Neural cell (in vitro differentiated cells): ENCODE measurements at regions not wholly inside any gene's neighbourhood (a gene's known extent, or its start where the extent isn't known, plus 50 kb on each side); places are given as distances from the start of the nearest gene placed in this dataset.

Experiments used
- H2AFZ ChIP-seq: fragments of 200-600, 300-800 bp; sonication (generic), shearing (Covaris generic); 2 replicates; pipeline ENCODE4 v1.6.0; 2014; ENCODE audit warnings: low read depth, mild to moderate bottlenecking, antibody characterized with exemption, low read length, moderate library complexity
- H3F3A ChIP-seq: fragments of 200-600 bp; shearing (Covaris generic); 2 replicates; pipeline ENCODE4 v1.6.1; 2016; ENCODE audit warnings: mild to moderate bottlenecking, moderate library complexity, mixed read lengths, antibody characterized with exemption, low read length; ENCODE audit not compliant: insufficient read depth, poor library complexity, severe bottlenecking
- H3K27ac ChIP-seq: fragments of 200-600, 300-800 bp; sonication (generic), shearing (Covaris generic); 2 replicates; pipeline ENCODE4 v1.5.1; 2014; ENCODE audit warnings: mild to moderate bottlenecking, low read length, moderate library complexity
- H3K27me3 ChIP-seq: fragments of 300-800, 200-600 bp; sonication (generic), shearing (Covaris generic); 2 replicates; pipeline ENCODE4 v1.6.0; 2014; ENCODE audit warnings: mild to moderate bottlenecking, low read depth, low read length, moderate library complexity; ENCODE audit not compliant: insufficient read depth
- H3K36me3 ChIP-seq: fragments of 300-800, 200-600 bp; sonication (generic), shearing (Covaris generic); 2 replicates; pipeline ENCODE4 v1.5.1; 2014; ENCODE audit warnings: mild to moderate bottlenecking, antibody characterized with exemption, low read length, moderate library complexity; ENCODE audit not compliant: insufficient read depth
- H3K4me2 ChIP-seq: fragments of 300-800, 200-600 bp; sonication (generic), shearing (Covaris generic); 2 replicates; pipeline ENCODE4 v1.6.0; 2014; ENCODE audit warnings: mild to moderate bottlenecking, low read length
- H3K4me3 ChIP-seq: fragments of 300-800, 200-600 bp; sonication (generic), shearing (Covaris generic); 2 replicates; pipeline ENCODE4 v1.5.1; 2014; ENCODE audit warnings: mild to moderate bottlenecking, low read length, moderate library complexity
- H3K79me2 ChIP-seq: fragments of 200-600 bp; shearing (Covaris generic); replicated peaks from 2 replicates; pipeline ENCODE4 v1.6.0; 2014; ENCODE audit warnings: mild to moderate bottlenecking, low read length, moderate library complexity; ENCODE audit not compliant: insufficient read depth
- H3K9ac ChIP-seq: fragments of 300-800, 200-600 bp; sonication (generic), shearing (Covaris generic); 2 replicates; pipeline ENCODE4 v1.6.1; 2016; ENCODE audit warnings: mild to moderate bottlenecking, low read length, mixed read lengths
- H3K9me2 ChIP-seq: fragments of 200-600 bp; shearing (Covaris generic); 2 replicates; pipeline ENCODE4 v1.6.1; 2016; ENCODE audit warnings: mild to moderate bottlenecking, low read length, mixed read lengths; ENCODE audit not compliant: insufficient read depth
- H3K9me3 ChIP-seq: fragments of 200-600, 300-800 bp; sonication (generic), shearing (Covaris generic); 2 replicates; pipeline ENCODE4 v1.6.1; 2016; ENCODE audit warnings: mild to moderate bottlenecking, mixed run types, low read length, moderate library complexity, mixed read lengths
- H4K20me1 ChIP-seq: fragments of 200-600 bp; shearing (Covaris generic); 2 replicates; pipeline ENCODE4 v1.6.1; 2016; ENCODE audit warnings: mild to moderate bottlenecking, mixed run types; ENCODE audit not compliant: insufficient read depth
- CTCF ChIP-seq: fragments of 450-650 bp; IDR thresholded peaks from 2 replicates; pipeline ENCODE4 v1.5.1; 2014; ENCODE audit warnings: antibody characterized with exemption, mild to moderate bottlenecking, moderate library complexity; ENCODE audit not compliant: poor library complexity, severe bottlenecking
- EP300 ChIP-seq: fragments of 450-650 bp; conservative IDR thresholded peaks from 2 replicates; pipeline ENCODE4 v1.6.1; 2014; ENCODE audit warnings: antibody characterized with exemption, mild to moderate bottlenecking, moderate library complexity; ENCODE audit not compliant: poor library complexity, severe bottlenecking
- EZH2 ChIP-seq: fragments of 200-600, 300-800 bp; shearing (Covaris generic), sonication (generic); IDR thresholded peaks from 2 replicates; pipeline ENCODE4 v1.6.1; 2014; ENCODE audit warnings: antibody characterized with exemption, low read length, borderline replicate concordance, mild to moderate bottlenecking; ENCODE audit not compliant: insufficient read depth, poor library complexity, severe bottlenecking
- MXI1 ChIP-seq: fragments of 450-650 bp; conservative IDR thresholded peaks from 2 replicates; pipeline ENCODE4 v1.6.1; 2014; ENCODE audit warnings: antibody characterized with exemption, mild to moderate bottlenecking; ENCODE audit not compliant: poor library complexity, severe bottlenecking
- POLR2AphosphoS5 ChIP-seq: IDR thresholded peaks from 2 replicates; pipeline ENCODE4 v1.6.1; 2012
- RAD21 ChIP-seq: fragments of 450-650 bp; conservative IDR thresholded peaks from 2 replicates; pipeline ENCODE4 v1.6.1; 2014; ENCODE audit warnings: antibody characterized with exemption, mild to moderate bottlenecking, moderate library complexity
- SMC3 ChIP-seq: fragments of 450-650 bp; conservative IDR thresholded peaks from 2 replicates; pipeline ENCODE4 v1.6.1; 2014; ENCODE audit warnings: antibody characterized with exemption, mild to moderate bottlenecking, moderate library complexity; ENCODE audit not compliant: poor library complexity
- TAF1 ChIP-seq: IDR thresholded peaks from 2 replicates; pipeline ENCODE4 v1.6.1; 2012; ENCODE audit warnings: low read depth
- TF ChIP-seq, protein P1 (sequence below): IDR thresholded peaks from 2 replicates; pipeline ENCODE4 v1.6.1; 2012; ENCODE audit warnings: borderline replicate concordance

- TF ChIP-seq CTCF (no peak), EP300 (no peak), MXI1 (no peak), RAD21 (no peak), EZH2 (no peak), SMC3 (no peak), TAF1 (no peak), POLR2AphosphoS5 (no peak)
- TF ChIP-seq, protein P1, sequence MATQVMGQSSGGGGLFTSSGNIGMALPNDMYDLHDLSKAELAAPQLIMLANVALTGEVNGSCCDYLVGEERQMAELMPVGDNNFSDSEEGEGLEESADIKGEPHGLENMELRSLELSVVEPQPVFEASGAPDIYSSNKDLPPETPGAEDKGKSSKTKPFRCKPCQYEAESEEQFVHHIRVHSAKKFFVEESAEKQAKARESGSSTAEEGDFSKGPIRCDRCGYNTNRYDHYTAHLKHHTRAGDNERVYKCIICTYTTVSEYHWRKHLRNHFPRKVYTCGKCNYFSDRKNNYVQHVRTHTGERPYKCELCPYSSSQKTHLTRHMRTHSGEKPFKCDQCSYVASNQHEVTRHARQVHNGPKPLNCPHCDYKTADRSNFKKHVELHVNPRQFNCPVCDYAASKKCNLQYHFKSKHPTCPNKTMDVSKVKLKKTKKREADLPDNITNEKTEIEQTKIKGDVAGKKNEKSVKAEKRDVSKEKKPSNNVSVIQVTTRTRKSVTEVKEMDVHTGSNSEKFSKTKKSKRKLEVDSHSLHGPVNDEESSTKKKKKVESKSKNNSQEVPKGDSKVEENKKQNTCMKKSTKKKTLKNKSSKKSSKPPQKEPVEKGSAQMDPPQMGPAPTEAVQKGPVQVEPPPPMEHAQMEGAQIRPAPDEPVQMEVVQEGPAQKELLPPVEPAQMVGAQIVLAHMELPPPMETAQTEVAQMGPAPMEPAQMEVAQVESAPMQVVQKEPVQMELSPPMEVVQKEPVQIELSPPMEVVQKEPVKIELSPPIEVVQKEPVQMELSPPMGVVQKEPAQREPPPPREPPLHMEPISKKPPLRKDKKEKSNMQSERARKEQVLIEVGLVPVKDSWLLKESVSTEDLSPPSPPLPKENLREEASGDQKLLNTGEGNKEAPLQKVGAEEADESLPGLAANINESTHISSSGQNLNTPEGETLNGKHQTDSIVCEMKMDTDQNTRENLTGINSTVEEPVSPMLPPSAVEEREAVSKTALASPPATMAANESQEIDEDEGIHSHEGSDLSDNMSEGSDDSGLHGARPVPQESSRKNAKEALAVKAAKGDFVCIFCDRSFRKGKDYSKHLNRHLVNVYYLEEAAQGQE: no peak
- no peaks in the 10 kb centered on the region for H3K36me3 ChIP-seq
- H4K20me1 ChIP-seq: no peaks in the 10 kb centered on the region
- no peaks in the 10 kb centered on the region for H3K9me2 ChIP-seq
- no peaks in the 10 kb centered on the region for H3K9me3 ChIP-seq
- no peak overlapping the region for H3K4me2 ChIP-seq
- H3K4me3 ChIP-seq: no peak overlapping the region
- H3F3A ChIP-seq: no peaks in the 10 kb centered on the region
- no peaks in the 10 kb centered on the region for H3K27me3 ChIP-seq
- H2AFZ ChIP-seq: no peak overlapping the region
- H3K27ac ChIP-seq: no peak overlapping the region
- no peak overlapping the region for H3K9ac ChIP-seq
- no peaks in the 10 kb centered on the region for H3K79me2 ChIP-seq
Observed at GRCh38 chr12:108403952-108404351, 64.8 kb upstream of the CMKLR1 start.

DNA sequence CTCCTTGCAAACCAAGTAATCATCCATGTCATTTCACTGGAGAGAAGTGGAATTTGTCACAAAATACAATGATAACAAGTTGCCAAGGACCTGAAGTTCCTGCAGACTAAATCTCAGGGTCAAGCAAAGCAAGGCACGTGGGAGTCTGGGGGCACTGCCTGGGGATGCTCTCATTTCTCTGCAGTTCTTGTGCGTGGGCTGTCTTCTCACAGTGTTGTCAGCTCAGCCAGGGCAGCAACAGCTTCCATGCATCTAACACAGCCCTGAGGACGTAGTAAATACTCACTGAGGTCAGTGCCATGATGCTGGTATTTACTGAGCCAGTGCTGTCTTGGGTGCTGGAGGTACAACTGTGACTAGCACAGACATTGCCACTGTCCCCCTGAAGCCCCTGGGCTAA is 62.9 kb upstream of the CMKLR1 start:
- Histone ChIP-seq H3K4me3 (no peak overlapping the region), H3K27me3 (no peaks in the 10 kb centered on the region), H3K9me2 (no peaks in the 10 kb centered on the region), H3K36me3 (no peaks in the 10 kb centered on the region), H3K79me2 (no peaks in the 10 kb centered on the region), H3K4me2 (no peak overlapping the region), H3K27ac (no peak overlapping the region), H3K9ac (no peak overlapping the region), H3K9me3 (no peaks in the 10 kb centered on the region), H4K20me1 (no peaks in the 10 kb centered on the region), H2AFZ (no peak overlapping the region), H3F3A (no peaks in the 10 kb centered on the region)
- no peak for TF ChIP-seq TAF1
- TF ChIP-seq SMC3: no peak
- TF ChIP-seq, protein P1: no peak
- no peak for TF ChIP-seq CTCF
- TF ChIP-seq RAD21: no peak
- TF ChIP-seq MXI1: no peak
- TF ChIP-seq POLR2AphosphoS5: no peak
- no peak for TF ChIP-seq EP300
- TF ChIP-seq EZH2: no peak
